ENCODE measurements at regions not wholly inside any gene's neighbourhood (a gene's known extent, or its start where the extent isn't known, plus 50 kb on each side); places are given as distances from the start of the nearest gene placed in this dataset.

GRCh38 chr1:108046026-108046425 lies 81.0 kb upstream of the VAV3 start:
- Mint-ChIP-seq H3K4me3 (no peak overlapping the region), H3K4me1 (ENCODE audit: low read depth) (peaks cover 5% of the 10 kb centered on the region; the same call in 1 of the 2 replicates), H3K36me3 (ENCODE audit: low read depth) (no peaks in the 10 kb centered on the region), H3K27ac (no peak overlapping the region), H3K27me3 (ENCODE audit: insufficient read depth) (peaks cover 9% of the 10 kb centered on the region; the same call in 1 of the 2 replicates), H3K9me3 (no peaks in the 10 kb centered on the region)
- no peak for TF ChIP-seq CTCF (IDR thresholded peaks at IDR 0.05)
- DNase-seq, result no peak

GRCh38 chr1:108045460-108045859 lies 80.5 kb upstream of the VAV3 start:
- H3K27ac Mint-ChIP-seq, result no peak overlapping the region

GRCh38 chr1:108044318-108044717 lies 79.3 kb upstream of the VAV3 start:
- H3K4me1 Mint-ChIP-seq (ENCODE audit: low read depth), result peaks cover 1% of the 10 kb centered on the region; the same call in 1 of the 2 replicates
- H3K36me3 Mint-ChIP-seq (ENCODE audit: low read depth), result no peaks in the 10 kb centered on the region
- no peak overlapping the region for H3K4me3 Mint-ChIP-seq
- H3K9me3 Mint-ChIP-seq, result no peaks in the 10 kb centered on the region
- H3K27ac Mint-ChIP-seq, result no peak overlapping the region
- peaks cover 13% of the 10 kb centered on the region; the same call in 1 of the 2 replicates for H3K27me3 Mint-ChIP-seq (ENCODE audit: insufficient read depth)
- TF ChIP-seq CTCF (IDR thresholded peaks at IDR 0.05), result no peak
- no peak for DNase-seq

More at GRCh38 chr1:108045460-108045859, 80.5 kb upstream of the VAV3 start:
- H3K9me3 Mint-ChIP-seq, result no peaks in the 10 kb centered on the region
- no peaks in the 10 kb centered on the region for H3K36me3 Mint-ChIP-seq (ENCODE audit: low read depth)
- TF ChIP-seq CTCF (IDR thresholded peaks at IDR 0.05), result no peak
- H3K27me3 Mint-ChIP-seq (ENCODE audit: insufficient read depth), result peaks cover 9% of the 10 kb centered on the region; the same call in 1 of the 2 replicates
- peaks cover 5% of the 10 kb centered on the region; the same call in 1 of the 2 replicates for H3K4me1 Mint-ChIP-seq (ENCODE audit: low read depth)
- no peak for DNase-seq
- H3K4me3 Mint-ChIP-seq, result no peak overlapping the region

- no peak for DNase-seq
- Mint-ChIP-seq H3K4me1 (ENCODE audit: low read depth) (no peaks in the 10 kb centered on the region), H3K36me3 (ENCODE audit: low read depth) (no peaks in the 10 kb centered on the region), H3K27me3 (ENCODE audit: insufficient read depth) (peaks cover 13% of the 10 kb centered on the region; the same call in 1 of the 2 replicates), H3K27ac (no peak overlapping the region), H3K9me3 (no peaks in the 10 kb centered on the region), H3K4me3 (no peak overlapping the region)
- TF ChIP-seq CTCF (IDR thresholded peaks at IDR 0.05), result no peak
Observed at GRCh38 chr1:108043707-108044106, 78.7 kb upstream of the VAV3 start.

GRCh38 chr1:108042610-108043009 lies 77.6 kb upstream of the VAV3 start:
- Mint-ChIP-seq H3K36me3 (ENCODE audit: low read depth) (no peaks in the 10 kb centered on the region), H3K27me3 (ENCODE audit: insufficient read depth) (peaks cover 15% of the 10 kb centered on the region; the same call in 1 of the 2 replicates), H3K4me1 (ENCODE audit: low read depth) (no peaks in the 10 kb centered on the region), H3K27ac (no peak overlapping the region), H3K4me3 (no peak overlapping the region), H3K9me3 (no peaks in the 10 kb centered on the region)
- TF ChIP-seq CTCF (IDR thresholded peaks at IDR 0.05), result no peak
- no peak for DNase-seq
